Right lung (tissue), 2 donors: ENCODE measurements at regions not wholly inside any gene's neighbourhood (a gene's known extent, or its start where the extent isn't known, plus 50 kb on each side); places are given as distances from the start of the nearest gene placed in this dataset.

Experiments
- DNase-seq, 2 donors: peaks; one replicate each; pipeline ENCODE4 v3.0.0-alpha.2; 2013

DNA sequence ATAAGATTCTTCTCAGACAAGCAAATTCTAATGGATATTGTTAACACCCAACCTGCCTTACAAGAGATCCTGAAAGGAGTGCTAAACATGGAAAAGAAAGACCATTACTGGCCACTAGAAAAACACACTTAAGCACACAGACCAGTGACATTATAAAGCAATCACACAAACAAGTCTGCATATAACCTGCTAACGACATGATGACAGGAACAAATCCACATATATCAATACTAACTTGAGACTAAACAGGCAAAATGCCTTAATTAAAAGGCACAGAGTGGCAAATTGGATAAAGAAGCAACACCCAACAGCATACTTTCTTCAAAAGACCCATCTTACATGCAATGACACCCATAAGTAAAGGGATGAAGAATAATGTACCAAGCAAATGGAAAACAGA is 100.5 kb upstream of the PCDH18 start:
- DNase-seq, result no peak

DNA sequence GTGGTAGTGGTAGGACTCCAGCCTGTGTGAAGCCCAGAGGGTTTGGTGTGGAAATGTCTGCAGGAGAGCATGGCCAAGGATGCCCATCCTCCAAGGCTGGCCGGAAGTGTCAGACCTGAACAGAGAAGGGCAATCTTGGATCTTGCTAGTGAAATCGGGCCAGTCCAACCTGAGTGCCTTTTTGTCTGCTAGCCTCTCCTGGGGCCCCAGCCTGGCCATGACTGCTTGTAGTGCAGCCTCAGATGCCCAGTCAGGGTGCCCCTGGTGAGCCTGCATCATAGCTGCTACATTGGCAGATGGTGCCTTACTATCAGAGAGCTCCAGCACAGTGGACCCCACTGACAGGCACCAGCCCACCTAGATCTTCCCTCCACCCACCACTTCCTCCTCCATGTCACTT is 99.3 kb upstream of the PCDH18 start:
- no peak for DNase-seq

DNA sequence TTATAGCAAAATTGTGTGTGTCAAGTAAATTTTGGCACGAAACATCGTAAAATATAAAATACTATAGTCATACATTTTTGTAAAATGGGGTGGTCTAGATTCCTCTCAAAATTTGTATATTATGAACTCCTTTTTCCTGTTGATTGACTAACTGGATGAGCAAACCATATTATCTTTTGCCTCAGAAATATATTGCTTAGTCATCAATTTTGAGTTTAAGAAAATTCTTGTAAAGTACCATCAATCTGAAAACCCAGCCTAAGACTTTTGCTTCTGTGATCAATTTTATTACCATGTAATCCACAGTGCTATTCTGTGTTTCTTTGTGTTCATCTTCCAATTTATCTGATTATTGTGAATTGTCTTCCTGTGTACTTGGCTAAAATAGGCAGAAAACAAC is 98.0 kb upstream of the PCDH18 start:
- no peak for DNase-seq

- no peak for DNase-seq
Observed at GRCh38 chr4:137627739-137628460, 95.6 kb upstream of the PCDH18 start.

DNA sequence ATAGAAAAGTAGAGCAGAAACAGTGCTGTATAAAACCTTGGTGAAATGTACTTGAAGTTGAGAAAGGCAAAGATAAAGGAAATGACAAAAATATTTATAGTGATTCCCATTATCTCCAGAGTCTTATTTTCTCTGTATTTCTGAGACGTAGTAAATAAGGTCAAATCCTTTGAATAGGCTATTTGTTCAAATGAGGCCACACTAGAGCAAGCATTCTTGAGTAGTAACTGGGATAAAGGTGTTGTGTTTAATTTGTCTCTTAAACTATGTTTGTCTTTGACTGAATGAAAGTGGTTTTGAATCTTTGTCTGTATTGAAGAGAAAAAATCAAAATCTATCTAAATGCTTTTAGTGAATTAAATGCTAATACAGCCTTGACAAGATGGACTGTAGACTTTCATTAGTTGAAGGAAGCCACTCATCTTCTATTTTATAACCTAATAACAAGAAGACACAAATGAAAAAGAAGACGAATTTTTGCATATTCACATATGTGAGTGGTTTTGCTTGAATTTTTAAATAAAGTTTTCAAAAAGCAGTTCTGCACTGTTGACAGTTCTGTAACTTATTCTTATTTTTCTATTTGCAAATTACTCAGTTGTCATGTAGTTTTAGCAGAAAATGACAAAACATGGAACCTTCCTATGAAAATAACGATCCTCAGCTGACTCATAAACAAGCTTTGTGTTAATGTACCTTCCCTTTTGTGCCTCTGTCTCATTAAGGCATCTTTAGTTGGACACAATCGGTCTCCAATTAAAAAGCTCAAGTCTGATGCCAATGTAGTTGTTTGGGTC is 94.8 kb upstream of the PCDH18 start:
- no peak for DNase-seq

DNA sequence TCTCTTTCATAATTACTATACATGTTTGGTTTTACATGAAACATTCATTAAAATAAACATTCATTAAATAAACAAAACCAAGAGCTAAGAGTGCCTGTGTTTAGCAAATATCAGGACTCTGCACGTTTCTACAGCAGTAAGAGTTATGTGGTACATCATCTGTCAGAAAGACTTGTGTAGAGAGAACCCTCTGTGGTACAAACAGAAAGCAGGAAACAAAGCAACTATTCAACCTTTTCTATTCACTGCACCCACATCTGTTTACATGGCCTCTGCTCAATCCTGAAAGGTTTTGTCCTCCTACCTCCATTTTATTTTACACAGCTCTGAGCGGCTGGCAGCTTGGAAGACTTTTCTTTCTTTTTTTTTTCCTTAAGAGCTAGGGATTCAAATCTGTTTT is 90.7 kb upstream of the PCDH18 start:
- no peak for DNase-seq

DNA sequence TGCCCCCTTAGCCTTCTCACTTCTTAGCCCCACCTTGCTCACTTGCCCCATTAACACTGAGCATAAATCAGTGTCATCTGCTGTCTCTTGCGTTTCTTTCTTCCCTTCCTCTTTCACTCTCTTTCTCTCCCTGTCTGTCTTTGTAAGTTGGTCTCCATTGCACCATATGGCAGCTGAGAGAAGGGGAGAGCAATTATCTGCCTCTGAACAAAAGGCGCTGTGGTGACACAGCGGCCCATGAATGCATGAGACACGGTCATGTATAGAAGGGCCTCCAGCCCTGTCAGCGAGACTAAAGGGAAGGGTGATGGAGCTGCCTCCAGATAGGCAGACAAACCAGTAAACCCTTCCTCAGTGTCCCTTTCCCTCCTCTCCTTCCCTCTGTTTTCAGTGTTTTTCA is 88.8 kb upstream of the PCDH18 start:
- DNase-seq, result no peak

DNA sequence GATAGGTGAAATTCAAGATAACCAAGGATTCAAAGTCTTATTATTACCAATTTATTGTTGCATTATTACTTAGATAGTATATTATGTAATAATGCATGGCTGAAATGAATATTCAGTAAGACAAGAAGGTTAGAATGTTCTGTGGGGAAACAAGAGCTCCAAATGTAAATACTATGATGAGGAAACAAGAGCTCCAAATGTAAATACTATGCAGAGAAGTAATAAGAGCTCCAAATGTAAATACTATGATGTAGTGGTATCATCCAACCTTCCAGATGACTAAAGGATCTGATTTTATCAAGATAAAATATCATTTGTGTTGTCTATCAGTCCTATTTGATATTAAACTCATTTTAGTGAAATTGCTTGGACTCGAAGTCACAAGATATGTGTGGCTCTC is 82.2 kb upstream of the PCDH18 start:
- no peak for DNase-seq

GRCh38 chr4:137611998-137612700 is 79.9 kb upstream of the PCDH18 start:
- no peak for DNase-seq

GRCh38 chr4:137610960-137611359 is 78.7 kb upstream of the PCDH18 start:
- no peak for DNase-seq

DNA sequence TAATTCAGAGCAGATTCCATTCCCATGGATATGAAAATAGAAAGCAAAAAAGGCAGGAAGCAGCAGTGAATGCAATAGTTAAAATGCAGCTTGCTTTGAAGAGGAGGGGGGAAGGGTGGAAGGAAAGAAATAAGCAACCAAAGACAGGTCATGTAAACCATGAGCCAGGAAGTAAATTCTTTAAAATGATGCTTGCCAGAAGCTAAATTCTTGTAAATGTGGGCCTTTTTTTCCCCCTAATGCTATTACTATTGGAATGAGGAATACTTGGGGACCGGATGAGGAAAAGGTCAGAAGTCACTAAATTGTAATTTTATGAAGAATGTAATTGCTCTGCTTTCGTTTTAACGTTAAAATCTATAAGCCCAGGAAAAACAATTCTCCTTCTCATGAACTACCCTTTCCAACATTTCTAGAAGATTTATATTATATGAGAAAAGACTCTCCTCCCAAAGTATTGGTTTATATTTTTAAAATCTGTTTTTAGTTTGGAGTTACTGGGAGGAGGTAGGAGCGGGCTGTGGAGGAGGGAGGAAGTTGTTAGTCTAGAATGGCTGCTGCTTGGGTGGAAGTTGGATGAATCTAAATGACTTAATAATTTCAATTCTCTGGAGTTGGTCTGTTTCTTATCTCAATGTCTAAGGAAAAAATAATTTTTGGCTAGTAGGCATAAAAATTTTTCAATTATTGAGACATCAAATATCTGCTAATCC is 77.6 kb upstream of the PCDH18 start:
- DNase-seq, result peak; percentile 34 to 51

- no peak for DNase-seq
Observed at GRCh38 chr4:137608085-137608484, 75.8 kb upstream of the PCDH18 start.

DNA sequence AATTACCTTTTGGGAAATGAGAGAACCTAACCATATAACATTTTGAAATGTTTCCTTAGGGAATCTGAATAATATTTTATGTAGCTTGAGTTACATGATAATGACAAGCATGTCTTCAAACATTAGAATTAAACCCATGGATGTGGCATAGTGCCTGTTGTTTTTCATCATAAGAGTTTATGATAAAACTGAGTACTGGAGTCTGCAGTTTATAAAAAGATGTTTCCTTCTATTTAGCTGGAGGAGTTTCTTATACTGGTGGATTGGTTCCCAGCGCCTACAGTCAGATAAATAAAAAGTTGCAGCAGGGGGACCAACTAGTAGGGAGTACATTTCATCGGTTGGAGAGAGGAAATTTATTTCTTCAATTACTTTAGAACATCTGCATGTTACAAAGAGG is 70.1 kb upstream of the PCDH18 start:
- DNase-seq, result no peak

DNA sequence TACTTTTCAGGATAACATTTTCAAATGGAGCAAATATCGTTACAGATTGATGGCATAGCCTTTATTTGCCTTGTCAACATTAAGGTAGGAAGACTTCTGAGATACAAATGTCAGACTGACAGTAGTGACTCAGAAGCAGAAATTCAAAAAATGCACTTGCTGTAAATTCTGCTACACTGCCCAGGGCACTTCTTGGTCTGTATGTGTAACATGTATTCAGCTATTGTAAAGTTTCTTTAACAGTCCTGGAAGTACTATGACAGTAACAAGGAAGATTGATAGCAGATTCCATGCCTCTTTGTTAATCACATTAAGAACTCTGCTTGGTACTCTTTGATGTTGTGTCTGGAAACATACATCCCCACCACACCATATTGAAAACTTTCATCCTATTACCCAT is 69.6 kb upstream of the PCDH18 start:
- DNase-seq, result no peak

DNA sequence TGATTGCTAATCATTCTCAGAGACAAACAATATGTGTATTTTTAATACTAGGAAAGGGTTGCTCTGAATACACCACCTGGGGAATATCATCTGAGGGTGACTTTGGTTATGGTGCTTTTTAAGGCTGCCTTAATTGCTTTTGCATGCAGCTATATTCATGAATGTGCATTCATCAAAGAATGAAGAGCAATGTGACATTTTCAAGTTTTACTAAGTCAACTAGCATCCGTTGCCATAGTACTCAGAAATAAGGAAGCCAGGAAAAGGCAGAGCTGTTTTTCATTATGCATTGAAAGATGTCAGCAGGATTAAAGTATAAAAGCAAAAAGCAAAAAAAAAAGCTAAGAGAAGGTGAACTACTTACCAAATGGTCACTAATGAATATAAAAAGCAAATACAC is 67.4 kb upstream of the PCDH18 start:
- no peak for DNase-seq

DNA sequence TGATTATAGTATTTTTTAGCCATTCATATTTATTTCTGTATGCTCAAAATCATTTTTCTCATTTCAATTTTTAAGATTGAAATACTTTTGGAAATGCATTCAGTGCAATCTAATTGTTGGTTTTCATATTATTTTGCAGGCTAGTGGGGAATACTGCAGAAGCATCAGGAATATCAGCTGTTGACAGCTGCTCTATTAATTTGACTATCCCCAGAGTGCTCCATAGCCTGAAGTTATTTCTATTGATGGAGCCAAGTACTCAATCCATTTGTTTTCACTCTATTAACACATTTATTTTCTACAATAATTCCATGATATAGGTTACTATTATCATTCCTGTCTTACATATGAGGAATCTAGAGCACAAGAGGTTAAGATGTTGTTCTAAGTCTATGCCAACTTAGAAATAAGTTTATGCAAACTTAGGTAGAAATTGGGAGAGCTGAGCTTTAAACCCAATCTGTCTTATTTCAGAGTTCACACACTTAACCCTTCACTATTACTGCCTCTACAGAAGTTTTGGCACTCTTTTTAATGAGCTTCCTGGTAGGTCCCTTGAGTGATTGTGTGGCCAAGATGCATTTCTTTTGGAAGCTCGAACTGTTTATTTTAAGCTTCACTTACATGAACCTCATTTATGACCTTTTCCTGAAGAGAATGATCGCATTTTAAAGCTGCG is 65.6 kb upstream of the PCDH18 start:
- peak; percentile 82 to 87 for DNase-seq

- no peak for DNase-seq
Observed at GRCh38 chr4:137587796-137588195, 55.5 kb upstream of the PCDH18 start.

- no peak for DNase-seq
Observed at GRCh38 chr4:137583671-137584070, 51.4 kb upstream of the PCDH18 start.
